ENCODE measurements at regions not wholly inside any gene's neighbourhood (a gene's known extent, or its start where the extent isn't known, plus 50 kb on each side); places are given as distances from the start of the nearest gene placed in this dataset.
"Not testable (repeated sequence)": the region's sequence is repeated elsewhere in the genome, so short reads cannot be mapped to it uniquely, and the experiment has no call there.

GRCh38 chr7:24134535-24134934 is 149.5 kb upstream of the NPY start:
- DNase-seq (ENCODE audit: low spot score) = no peak

- DNase-seq (ENCODE audit: low spot score) = no peak
Observed at GRCh38 chr7:24135003-24135817, 148.8 kb upstream of the NPY start.

GRCh38 chr7:24137338-24137737 is 146.7 kb upstream of the NPY start:
- no peak for DNase-seq (ENCODE audit: low spot score)

- DNase-seq (ENCODE audit: low spot score) = no peak
Observed at GRCh38 chr7:24138343-24138742, 145.6 kb upstream of the NPY start.

- no peak for DNase-seq (ENCODE audit: low spot score)
Observed at GRCh38 chr7:24140001-24140400, 144.0 kb upstream of the NPY start.

GRCh38 chr7:24141874-24142509 is 142.0 kb upstream of the NPY start:
- DNase-seq (ENCODE audit: low spot score) = no peak

- no peak for DNase-seq (ENCODE audit: low spot score)
Observed at GRCh38 chr7:24143547-24143946, 140.4 kb upstream of the NPY start.

- no peak for DNase-seq (ENCODE audit: low spot score)
Observed at GRCh38 chr7:24151944-24152343, 132.0 kb upstream of the NPY start.

- DNase-seq (ENCODE audit: low spot score) = no peak
Observed at GRCh38 chr7:24152356-24152755, 131.6 kb upstream of the NPY start.

GRCh38 chr7:24152877-24153472 is 131.0 kb upstream of the NPY start:
- DNase-seq (ENCODE audit: low spot score) = no peak

- DNase-seq (ENCODE audit: low spot score) = no peak
Observed at GRCh38 chr7:24157666-24158065, 126.3 kb upstream of the NPY start.

- no peak for DNase-seq (ENCODE audit: low spot score)
Observed at GRCh38 chr7:24158975-24159374, 125.0 kb upstream of the NPY start.

- no peak for DNase-seq (ENCODE audit: low spot score)
Observed at GRCh38 chr7:24164401-24164800, 119.6 kb upstream of the NPY start.

- no peak for DNase-seq (ENCODE audit: low spot score)
Observed at GRCh38 chr7:24169077-24169624, 114.8 kb upstream of the NPY start.

GRCh38 chr7:24171951-24172350 is 112.0 kb upstream of the NPY start:
- DNase-seq (ENCODE audit: low spot score) = not testable (repeated sequence)

GRCh38 chr7:24172856-24173255 is 111.1 kb upstream of the NPY start:
- DNase-seq (ENCODE audit: low spot score) = no peak

GRCh38 chr7:24175603-24176002 is 108.4 kb upstream of the NPY start:
- no peak for DNase-seq (ENCODE audit: low spot score)

GRCh38 chr7:24178811-24179570 is 105.0 kb upstream of the NPY start:
- DNase-seq (ENCODE audit: low spot score) = no peak

GRCh38 chr7:24191362-24191761 is 92.6 kb upstream of the NPY start:
- no peak for DNase-seq (ENCODE audit: low spot score)

- DNase-seq (ENCODE audit: low spot score) = no peak
Observed at GRCh38 chr7:24192053-24192452, 91.9 kb upstream of the NPY start.

- no peak for DNase-seq (ENCODE audit: low spot score)
Observed at GRCh38 chr7:24192691-24193090, 91.3 kb upstream of the NPY start.

GRCh38 chr7:24197852-24198251 is 86.1 kb upstream of the NPY start:
- no peak for DNase-seq (ENCODE audit: low spot score)

Measured in HuH-7 (cell line).